Testis (tissue), 2 donors: ENCODE measurements at regions not wholly inside any gene's neighbourhood (a gene's known extent, or its start where the extent isn't known, plus 50 kb on each side); places are given as distances from the start of the nearest gene placed in this dataset.

Experiments
- DNase-seq: peaks from one replicate; pipeline ENCODE4 v3.0.0-alpha.2; 2019
- H3K27ac ChIP-seq, 2 donors: fragments of 200-600 bp; sonication (generic); one replicate each; pipeline ENCODE4 v1.5.1; 2019
- H3K27me3 ChIP-seq: fragments of 200-600 bp; sonication (generic); one replicate; pipeline ENCODE4 v1.5.1; 2019
- H3K36me3 ChIP-seq: fragments of 200-600 bp; sonication (generic); one replicate; pipeline ENCODE4 v1.5.1; 2017; ENCODE audit warnings: low read depth; ENCODE audit errors: missing control alignments
- H3K4me1 ChIP-seq: fragments of 200-600 bp; sonication (generic); one replicate; pipeline ENCODE4 v1.5.1; 2019
- H3K4me3 ChIP-seq, 2 donors: fragments of 200-600 bp; sonication (generic); one replicate each; pipeline ENCODE4 v1.5.1; 2017 to 2019
- H3K9me3 ChIP-seq: fragments of 200-600 bp; sonication (generic); one replicate; pipeline ENCODE4 v1.5.1; 2017
- CTCF ChIP-seq, 3 experiments: fragments of 450-650 bp in 2 of 3; fragments of 200-600 bp in 1 of 3; sonication (generic) in 1 of 3; IDR thresholded peaks; one replicate each; pipeline ENCODE4 v1.5.1; 2016 to 2019; ENCODE audit warnings: antibody characterized with exemption in 3 of 3, mild to moderate bottlenecking in 2 of 3, moderate library complexity in 1 of 3
- POLR2A ChIP-seq: fragments of 450-650 bp; IDR thresholded peaks from one replicate; pipeline ENCODE4 v1.6.1; 2017; ENCODE audit warnings: antibody characterized with exemption, mild to moderate bottlenecking, moderate library complexity
- WGBS, 2 donors: methylation state at CpG; one replicate each; pipeline ENCODE4 v1.1.5; 2018; 5-methylcytosine and 5-hydroxymethylcytosine counted together
- intact Hi-C: fragments of 100-400 bp; cut with DNase I; formaldehyde crosslinking; loops from one replicate; pipeline ENCODE4 v1.15.1; 2023; ENCODE audit warnings: low total_unique reads

DNA sequence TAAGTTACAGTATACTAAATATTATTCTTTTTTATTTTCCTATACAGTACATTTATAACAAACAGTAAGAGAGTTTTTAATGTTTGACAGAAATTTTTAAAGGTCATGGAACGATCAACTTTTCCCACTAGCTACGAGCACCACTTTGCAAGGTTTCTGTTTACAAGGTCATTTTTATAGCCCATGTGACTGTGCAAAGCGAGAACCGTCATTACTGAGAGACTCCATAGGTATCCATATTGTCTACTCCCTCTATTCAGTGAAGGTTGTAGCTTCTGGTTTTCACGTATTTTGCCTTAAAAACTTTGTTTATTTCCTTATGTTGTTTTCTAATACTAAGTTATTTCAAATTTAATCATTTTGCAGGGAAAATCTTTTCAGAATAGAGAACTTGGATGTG, 186.3 kb upstream of the RGMB start:
- no peak for DNase-seq
- Histone ChIP-seq H3K9me3 (no peaks in the 10 kb centered on the region), H3K27me3 (no peaks in the 10 kb centered on the region), H3K4me3 (no peak overlapping the region), H3K36me3 (no peaks in the 10 kb centered on the region), H3K27ac (no peak overlapping the region), H3K4me1 (no peaks in the 10 kb centered on the region)
- intact Hi-C loops: no loop called here
- TF ChIP-seq POLR2A (no peak), CTCF (IDR thresholded peaks at IDR 0.05) (no peak)
- WGBS, 2 donors: 74 to 78% methylated on average over 5 of the region's 5 CpGs

- no peak for TF ChIP-seq POLR2A
- TF ChIP-seq CTCF (IDR thresholded peaks at IDR 0.05): no peak
- Histone ChIP-seq H3K36me3 (no peaks in the 10 kb centered on the region), H3K4me1 (no peaks in the 10 kb centered on the region), H3K27me3 (no peaks in the 10 kb centered on the region), H3K4me3 (no peak overlapping the region), H3K27ac (no peak overlapping the region), H3K9me3 (no peaks in the 10 kb centered on the region)
- intact Hi-C loops: no loop called here
- no peak for DNase-seq
- 76 to 82% methylated on average over 3 of the region's 3 CpGs for WGBS, 2 donors
These were observed 185.2 kb upstream of the RGMB start for GRCh38 chr5:98588215-98588614.

GRCh38 chr5:98593418-98593817, 180.0 kb upstream of the RGMB start:
- H3K4me1 ChIP-seq: no peaks in the 10 kb centered on the region
- DNase-seq: no peak
- no peak overlapping the region for H3K27ac ChIP-seq
- TF ChIP-seq POLR2A (no peak), CTCF (IDR thresholded peaks at IDR 0.05) (no peak)
- no peaks in the 10 kb centered on the region for H3K36me3 ChIP-seq
- WGBS, 2 donors: 61 to 68% methylated on average over 4 of the region's 4 CpGs
- no peaks in the 10 kb centered on the region for H3K27me3 ChIP-seq
- intact Hi-C loops: no loop called here
- H3K4me3 ChIP-seq: no peak overlapping the region
- no peaks in the 10 kb centered on the region for H3K9me3 ChIP-seq

DNA sequence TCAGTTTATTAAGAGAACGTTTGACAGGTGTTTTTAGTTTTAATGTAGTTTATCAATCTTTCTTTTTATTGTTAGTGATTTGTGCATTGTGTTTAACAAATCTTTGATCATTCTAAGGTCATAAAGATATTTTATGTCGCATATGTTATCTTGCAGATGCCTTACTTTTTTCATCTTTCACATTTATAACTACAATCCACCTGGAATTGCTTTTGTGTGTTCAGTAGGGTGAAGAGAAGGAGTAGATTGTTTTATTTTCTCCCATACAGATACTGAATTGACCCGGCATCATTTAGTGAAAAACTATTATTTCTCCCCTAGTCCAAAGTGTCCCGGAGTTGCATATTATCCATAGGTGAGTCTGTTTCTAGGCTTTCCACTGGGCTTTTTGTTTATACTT, 179.4 kb upstream of the RGMB start:
- no peaks in the 10 kb centered on the region for H3K27me3 ChIP-seq
- no peaks in the 10 kb centered on the region for H3K4me1 ChIP-seq
- no peak overlapping the region for H3K27ac ChIP-seq
- no peak for TF ChIP-seq POLR2A
- no peak for TF ChIP-seq CTCF (IDR thresholded peaks at IDR 0.05)
- WGBS, 2 donors: 72 to 82% methylated on average over 4 of the region's 4 CpGs
- intact Hi-C loops: no loop called here
- H3K4me3 ChIP-seq: no peak overlapping the region
- H3K9me3 ChIP-seq: no peaks in the 10 kb centered on the region
- DNase-seq: no peak
- H3K36me3 ChIP-seq: no peaks in the 10 kb centered on the region

DNA sequence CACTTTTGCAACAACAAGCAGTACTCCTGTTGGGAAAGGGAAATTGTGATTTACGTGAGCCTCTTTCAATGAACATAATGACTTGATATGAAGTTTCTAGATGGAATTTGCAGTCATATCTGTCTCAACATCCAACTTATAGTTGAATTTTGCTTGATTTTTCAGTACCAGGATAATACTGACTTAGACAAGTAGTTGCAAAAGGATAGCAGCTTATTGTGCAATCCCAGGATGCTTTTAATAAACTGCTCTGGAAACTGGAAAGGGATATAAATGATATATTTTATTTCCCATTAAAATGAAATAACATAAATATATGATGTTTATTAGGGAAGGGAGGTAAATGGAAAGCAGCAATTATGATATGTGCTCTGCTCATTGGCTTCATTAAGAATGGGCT, 174.4 kb upstream of the RGMB start:
- H3K27me3 ChIP-seq: no peaks in the 10 kb centered on the region
- no peak for DNase-seq
- H3K36me3 ChIP-seq: no peaks in the 10 kb centered on the region
- WGBS, 2 donors: 92 to 100% methylated on average over 1 of the region's 1 CpG
- no peak overlapping the region for H3K27ac ChIP-seq
- intact Hi-C loops: no loop called here
- no peaks in the 10 kb centered on the region for H3K4me1 ChIP-seq
- TF ChIP-seq CTCF (IDR thresholded peaks at IDR 0.05) (no peak), POLR2A (no peak)
- H3K9me3 ChIP-seq: peaks cover 4% of the 10 kb centered on the region
- H3K4me3 ChIP-seq: no peak overlapping the region
